Caco-2 (cell line): ENCODE measurements at regions not wholly inside any gene's neighbourhood (a gene's known extent, or its start where the extent isn't known, plus 50 kb on each side); places are given as distances from the start of the nearest gene placed in this dataset.

Experiments
- BruUV-seq: library from RNA; stranded (reverse); fragments of 400-500 nt; replicated peaks from 2 replicates; lab custom pipeline; 2021; lab: Mats Ljungman, UMichigan
- CTCF ChIA-PET: fragments of 300-600 bp; sonication (Branson Sonifier 250); formaldehyde crosslinking; loops from one replicate; lab custom pipeline; 2022; ENCODE audit warnings: antibody characterized with exemption; lab: Charles Lee
- POLR2A ChIA-PET: fragments of 300-600 bp; sonication (Branson Sonifier 250); formaldehyde crosslinking; loops from one replicate; lab custom pipeline; 2022; ENCODE audit warnings: antibody characterized with exemption; lab: Charles Lee
- DNase-seq, 2 experiments: peaks; one replicate each; pipeline versions ENCODE4 v3.0.0 to v3.0.0-alpha.2; 2020 to 2022
- H3K27me3 ChIP-seq: replicated peaks from 2 replicates; pipeline ENCODE4 v1.6.0; 2011; ENCODE audit warnings: low read length; ENCODE audit not compliant: control insufficient read depth, insufficient read depth
- H3K36me3 ChIP-seq: 2 replicates; pipeline ENCODE4 v1.5.1; 2011; ENCODE audit warnings: low read length; ENCODE audit not compliant: control insufficient read depth, insufficient read depth
- H3K4me1 ChIP-seq: fragments of 250-450 bp; sonication (Bioruptor Pico); 2 replicates; pipeline ENCODE4 v1.5.1; 2020; ENCODE audit warnings: mild to moderate bottlenecking
- H3K4me3 ChIP-seq: 2 replicates; pipeline ENCODE4 v1.5.1; 2011; ENCODE audit warnings: low read depth, mild to moderate bottlenecking, control low read depth, low read length
- H3K9me3 ChIP-seq: fragments of 250-450 bp; sonication (Bioruptor Pico); 2 replicates; pipeline ENCODE4 v1.5.1; 2020; ENCODE audit warnings: mild to moderate bottlenecking, moderate library complexity
- H3K27ac Mint-ChIP-seq: one replicate; pipeline ENCODE4 v1.8.0; 2022; ENCODE audit warnings: mixed read lengths; ENCODE audit not compliant: unreplicated experiment
- H3K27me3 Mint-ChIP-seq: one replicate; pipeline ENCODE4 v1.8.0; 2022; ENCODE audit warnings: mixed read lengths; ENCODE audit not compliant: insufficient read depth, unreplicated experiment
- H3K36me3 Mint-ChIP-seq: one replicate; pipeline ENCODE4 v1.8.0; 2022; ENCODE audit warnings: mild to moderate bottlenecking, mixed read lengths; ENCODE audit not compliant: insufficient read depth, unreplicated experiment
- H3K4me1 Mint-ChIP-seq: one replicate; pipeline ENCODE4 v1.8.0; 2022; ENCODE audit warnings: low read depth, mixed read lengths; ENCODE audit not compliant: unreplicated experiment
- H3K4me3 Mint-ChIP-seq: one replicate; pipeline ENCODE4 v1.8.0; 2022; ENCODE audit warnings: mild to moderate bottlenecking, moderate library complexity, mixed read lengths; ENCODE audit not compliant: unreplicated experiment
- H3K9me3 Mint-ChIP-seq: one replicate; pipeline ENCODE4 v1.8.0; 2022; ENCODE audit warnings: mixed read lengths; ENCODE audit not compliant: unreplicated experiment
- intact Hi-C: fragments of 100-400 bp; cut with micrococcal nuclease; formaldehyde crosslinking; loops from one replicate; pipeline ENCODE4 v1.10.0; 2022; ENCODE audit not compliant: unreplicated experiment
- TF ChIP-seq, protein P1 (sequence below), 2 experiments: fragments of 200-600 bp in 1 of 2; IDR thresholded peaks; 1 replicate in 1 of 2; 2 replicates in 1 of 2; pipeline versions ENCODE4 v1.5.1 to v1.8.0; 2011 to 2022; ENCODE audit warnings: antibody characterized with exemption in 1 of 2, control low read depth in 1 of 2, inconsistent platforms in 1 of 2, low read depth in 1 of 2, low read length in 1 of 2, mild to moderate bottlenecking in 1 of 2, moderate library complexity in 1 of 2; ENCODE audit not compliant: insufficient read depth in 1 of 2, severe bottlenecking in 1 of 2, unreplicated experiment in 1 of 2

DNA sequence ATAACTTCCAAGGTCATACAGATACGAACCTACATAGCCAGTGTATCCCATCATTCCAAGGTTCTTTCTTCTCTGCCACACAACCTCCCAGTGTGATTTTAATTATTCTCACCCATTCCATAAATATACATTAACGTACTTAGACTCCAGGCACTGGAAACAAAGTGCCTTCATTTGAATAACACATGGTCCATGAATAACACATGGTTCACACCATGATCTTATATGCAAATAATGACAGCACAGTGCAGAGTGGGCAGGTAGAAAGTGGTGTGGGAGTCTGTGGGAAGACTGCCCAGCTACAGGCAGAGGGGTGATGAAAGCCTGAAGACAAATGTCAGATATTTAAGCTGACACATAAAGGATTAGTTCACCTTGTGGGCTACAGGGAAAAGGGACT, 425.2 kb downstream of the HACE1 start:
- TF ChIP-seq, protein P1, sequence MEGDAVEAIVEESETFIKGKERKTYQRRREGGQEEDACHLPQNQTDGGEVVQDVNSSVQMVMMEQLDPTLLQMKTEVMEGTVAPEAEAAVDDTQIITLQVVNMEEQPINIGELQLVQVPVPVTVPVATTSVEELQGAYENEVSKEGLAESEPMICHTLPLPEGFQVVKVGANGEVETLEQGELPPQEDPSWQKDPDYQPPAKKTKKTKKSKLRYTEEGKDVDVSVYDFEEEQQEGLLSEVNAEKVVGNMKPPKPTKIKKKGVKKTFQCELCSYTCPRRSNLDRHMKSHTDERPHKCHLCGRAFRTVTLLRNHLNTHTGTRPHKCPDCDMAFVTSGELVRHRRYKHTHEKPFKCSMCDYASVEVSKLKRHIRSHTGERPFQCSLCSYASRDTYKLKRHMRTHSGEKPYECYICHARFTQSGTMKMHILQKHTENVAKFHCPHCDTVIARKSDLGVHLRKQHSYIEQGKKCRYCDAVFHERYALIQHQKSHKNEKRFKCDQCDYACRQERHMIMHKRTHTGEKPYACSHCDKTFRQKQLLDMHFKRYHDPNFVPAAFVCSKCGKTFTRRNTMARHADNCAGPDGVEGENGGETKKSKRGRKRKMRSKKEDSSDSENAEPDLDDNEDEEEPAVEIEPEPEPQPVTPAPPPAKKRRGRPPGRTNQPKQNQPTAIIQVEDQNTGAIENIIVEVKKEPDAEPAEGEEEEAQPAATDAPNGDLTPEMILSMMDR (IDR thresholded peaks at IDR 0.05; ENCODE audit: insufficient read depth in 1 of 2, low read depth in 1 of 2, low read length in 1 of 2, severe bottlenecking in 1 of 2, unreplicated experiment in 1 of 2) = no peak
- Histone ChIP-seq H3K9me3 (no peaks in the 10 kb centered on the region), H3K4me3 (no peak overlapping the region), H3K27me3 (no peaks in the 10 kb centered on the region), H3K36me3 (no peaks in the 10 kb centered on the region), H3K4me1 (no peaks in the 10 kb centered on the region)
- Mint-ChIP-seq H3K4me1 (no peaks in the 10 kb centered on the region), H3K36me3 (no peaks in the 10 kb centered on the region), H3K27me3 (peaks cover 13% of the 10 kb centered on the region), H3K27ac (no peak overlapping the region), H3K9me3 (peaks cover 6% of the 10 kb centered on the region), H3K4me3 (no peak overlapping the region)
- intact Hi-C loops = no loop called here
- ChIA-PET CTCF (no interaction called here), POLR2A (no interaction called here)
- no peak for DNase-seq
- no TSS peak for BruUV-seq

DNA sequence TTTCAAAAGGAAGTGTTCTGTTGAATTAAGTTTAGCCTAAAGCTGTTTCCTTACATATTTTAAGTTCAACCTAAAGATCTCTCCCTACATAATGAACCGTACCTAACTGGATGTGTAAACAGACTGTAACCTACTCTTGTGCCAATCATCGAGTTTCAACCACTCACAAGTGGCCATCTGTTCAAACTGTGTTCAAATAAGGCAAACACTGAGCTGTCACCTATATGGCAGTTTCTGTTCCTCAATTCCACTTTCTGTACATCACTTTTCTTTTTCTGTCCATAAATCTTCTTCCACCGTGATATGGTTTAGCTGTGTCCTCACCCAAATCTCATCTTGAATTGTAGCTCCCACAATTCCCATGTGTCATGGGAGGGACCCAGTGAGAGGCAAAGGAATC, 428.6 kb downstream of the HACE1 start:
- TF ChIP-seq, protein P1 (IDR thresholded peaks at IDR 0.05; ENCODE audit: insufficient read depth in 1 of 2, low read depth in 1 of 2, low read length in 1 of 2, severe bottlenecking in 1 of 2, unreplicated experiment in 1 of 2) = no peak

DNA sequence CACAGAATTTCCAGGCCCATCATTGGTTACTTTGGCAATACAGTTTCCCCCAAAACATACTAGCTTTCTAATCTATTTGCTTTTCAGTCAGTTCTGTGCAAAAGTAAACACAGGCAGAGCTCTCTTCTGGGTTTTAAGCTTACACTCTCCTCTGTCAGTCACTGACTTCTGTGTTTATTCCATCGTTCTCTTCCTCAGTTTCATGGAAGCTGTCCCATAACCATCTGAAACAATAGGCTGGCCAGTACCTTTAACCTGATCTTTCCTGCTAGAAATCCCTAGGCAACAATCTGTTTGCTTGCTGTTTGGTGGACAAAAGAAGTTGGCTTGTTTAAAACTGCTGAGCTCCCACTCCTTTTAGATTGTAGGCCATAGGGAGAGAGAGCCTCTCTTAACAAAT, 431.5 kb downstream of the HACE1 start:
- Mint-ChIP-seq H3K4me3 (no peak overlapping the region), H3K4me1 (no peaks in the 10 kb centered on the region), H3K27ac (no peak overlapping the region), H3K9me3 (peaks cover 19% of the 10 kb centered on the region), H3K36me3 (no peaks in the 10 kb centered on the region), H3K27me3 (peaks cover 16% of the 10 kb centered on the region)
- intact Hi-C loops = no loop called here
- no peaks in the 10 kb centered on the region for H3K27me3 ChIP-seq
- POLR2A ChIA-PET = no interaction called here
- TF ChIP-seq, protein P1 (IDR thresholded peaks at IDR 0.05; ENCODE audit: insufficient read depth in 1 of 2, low read depth in 1 of 2, low read length in 1 of 2, severe bottlenecking in 1 of 2, unreplicated experiment in 1 of 2) = no peak
- BruUV-seq = no TSS peak
- H3K36me3 ChIP-seq = no peaks in the 10 kb centered on the region
- no peak for DNase-seq
- H3K4me1 ChIP-seq = no peaks in the 10 kb centered on the region
- H3K4me3 ChIP-seq = no peak overlapping the region
- H3K9me3 ChIP-seq = no peaks in the 10 kb centered on the region
- CTCF ChIA-PET = no interaction called here

More for the DNA sequence above, 428.6 kb downstream of the HACE1 start:
- H3K9me3 ChIP-seq = no peaks in the 10 kb centered on the region
- no TSS peak for BruUV-seq
- Mint-ChIP-seq H3K9me3 (peaks cover 9% of the 10 kb centered on the region), H3K27me3 (peaks cover 12% of the 10 kb centered on the region), H3K27ac (no peak overlapping the region), H3K4me1 (no peaks in the 10 kb centered on the region), H3K36me3 (no peaks in the 10 kb centered on the region), H3K4me3 (no peak overlapping the region)
- no peaks in the 10 kb centered on the region for H3K27me3 ChIP-seq
- H3K36me3 ChIP-seq = no peaks in the 10 kb centered on the region
- intact Hi-C loops = no loop called here
- POLR2A ChIA-PET = no interaction called here
- DNase-seq = no peak
- H3K4me1 ChIP-seq = no peaks in the 10 kb centered on the region
- CTCF ChIA-PET = no interaction called here
- no peak overlapping the region for H3K4me3 ChIP-seq
